RCC 7860 (cell line): ENCODE measurements at regions not wholly inside any gene's neighbourhood (a gene's known extent, or its start where the extent isn't known, plus 50 kb on each side); places are given as distances from the start of the nearest gene placed in this dataset.
A peak's percentile ranks its signal among the peaks of the same experiment; 100 is the strongest.

ENCODE experiments used
- DNase-seq: peaks from one replicate; pipeline ENCODE4 v3.0.0-alpha.2; 2015; ENCODE audit warnings: low spot score
- FAIRE-seq: peaks from 2 replicates; lab custom pipeline; 2012; peaks lifted over from hg19 to GRCh38; lab: Jason Lieb, UNC

GRCh38 chr12:84691266-84691665 lies 221.3 kb downstream of the SLC6A15 start:
- no peak for FAIRE-seq

GRCh38 chr12:84689638-84690037 lies 223.0 kb downstream of the SLC6A15 start:
- DNase-seq (no peak), FAIRE-seq (no peak)

More at GRCh38 chr12:84691266-84691665, 221.3 kb downstream of the SLC6A15 start:
- no peak for DNase-seq

GRCh38 chr12:84685379-84685778 lies 227.2 kb downstream of the SLC6A15 start:
- FAIRE-seq, result no peak
- DNase-seq, result no peak

- no peak for DNase-seq
Measured at GRCh38 chr12:84676787-84677186, 235.8 kb downstream of the SLC6A15 start.

GRCh38 chr12:84661786-84662185 lies 250.8 kb downstream of the SLC6A15 start:
- DNase-seq (no peak), FAIRE-seq (no peak)

More at GRCh38 chr12:84676787-84677186, 235.8 kb downstream of the SLC6A15 start:
- no peak for FAIRE-seq

GRCh38 chr12:84660139-84660538 lies 252.5 kb downstream of the SLC6A15 start:
- no peak for DNase-seq
- FAIRE-seq, result no peak

GRCh38 chr12:84658877-84659276 lies 253.7 kb downstream of the SLC6A15 start:
- no peak for DNase-seq
- FAIRE-seq, result no peak

- no peak for FAIRE-seq
- DNase-seq, result no peak
Measured at GRCh38 chr12:84656705-84657104, 255.9 kb downstream of the SLC6A15 start.

- FAIRE-seq (no peak), DNase-seq (no peak)
Measured at GRCh38 chr12:84653482-84653881, 259.1 kb downstream of the SLC6A15 start.

GRCh38 chr12:84648425-84648824 lies 264.2 kb downstream of the SLC6A15 start:
- no peak for FAIRE-seq
- DNase-seq, result no peak

GRCh38 chr12:84644908-84645307 lies 267.7 kb downstream of the SLC6A15 start:
- FAIRE-seq (no peak), DNase-seq (no peak)

- FAIRE-seq, result no peak
- no peak for DNase-seq
Measured at GRCh38 chr12:84643993-84644392, 268.6 kb downstream of the SLC6A15 start.

- FAIRE-seq (no peak), DNase-seq (no peak)
Measured at GRCh38 chr12:84641940-84642545, 270.6 kb downstream of the SLC6A15 start.

- DNase-seq (no peak), FAIRE-seq (no peak)
Measured at GRCh38 chr12:84638811-84639368, 273.7 kb downstream of the SLC6A15 start.

GRCh38 chr12:84637926-84638325 lies 274.7 kb downstream of the SLC6A15 start:
- no peak for FAIRE-seq
- DNase-seq, result no peak

- DNase-seq (no peak), FAIRE-seq (no peak)
Measured at GRCh38 chr12:84636801-84637290, 275.8 kb downstream of the SLC6A15 start.

- DNase-seq (no peak), FAIRE-seq (no peak)
Measured at GRCh38 chr12:84634526-84634925, 278.1 kb downstream of the SLC6A15 start.

GRCh38 chr12:84632556-84632955 lies 280.0 kb downstream of the SLC6A15 start:
- DNase-seq (peak; percentile 5), FAIRE-seq (no peak)

GRCh38 chr12:84631020-84631419 lies 281.6 kb downstream of the SLC6A15 start:
- FAIRE-seq (no peak), DNase-seq (no peak)

- DNase-seq (no peak), FAIRE-seq (no peak)
Measured at GRCh38 chr12:84627593-84627992, 285.0 kb downstream of the SLC6A15 start.

- FAIRE-seq, result no peak
- no peak for DNase-seq
Measured at GRCh38 chr12:84624601-84625000, 288.0 kb downstream of the SLC6A15 start.

GRCh38 chr12:84619053-84619571 lies 293.5 kb downstream of the SLC6A15 start:
- FAIRE-seq, result no peak
- DNase-seq, result no peak
